ENCODE measurements at regions not wholly inside any gene's neighbourhood (a gene's known extent, or its start where the extent isn't known, plus 50 kb on each side); places are given as distances from the start of the nearest gene placed in this dataset.

GRCh38 chr14:98802044-98802443 is 470.0 kb downstream of the BCL11B start:
- TF ChIP-seq, protein P1, sequence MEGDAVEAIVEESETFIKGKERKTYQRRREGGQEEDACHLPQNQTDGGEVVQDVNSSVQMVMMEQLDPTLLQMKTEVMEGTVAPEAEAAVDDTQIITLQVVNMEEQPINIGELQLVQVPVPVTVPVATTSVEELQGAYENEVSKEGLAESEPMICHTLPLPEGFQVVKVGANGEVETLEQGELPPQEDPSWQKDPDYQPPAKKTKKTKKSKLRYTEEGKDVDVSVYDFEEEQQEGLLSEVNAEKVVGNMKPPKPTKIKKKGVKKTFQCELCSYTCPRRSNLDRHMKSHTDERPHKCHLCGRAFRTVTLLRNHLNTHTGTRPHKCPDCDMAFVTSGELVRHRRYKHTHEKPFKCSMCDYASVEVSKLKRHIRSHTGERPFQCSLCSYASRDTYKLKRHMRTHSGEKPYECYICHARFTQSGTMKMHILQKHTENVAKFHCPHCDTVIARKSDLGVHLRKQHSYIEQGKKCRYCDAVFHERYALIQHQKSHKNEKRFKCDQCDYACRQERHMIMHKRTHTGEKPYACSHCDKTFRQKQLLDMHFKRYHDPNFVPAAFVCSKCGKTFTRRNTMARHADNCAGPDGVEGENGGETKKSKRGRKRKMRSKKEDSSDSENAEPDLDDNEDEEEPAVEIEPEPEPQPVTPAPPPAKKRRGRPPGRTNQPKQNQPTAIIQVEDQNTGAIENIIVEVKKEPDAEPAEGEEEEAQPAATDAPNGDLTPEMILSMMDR (IDR thresholded peaks at IDR 0.05; ENCODE audit: insufficient read depth, low read depth, low read length) = no peak
- no peak for TF ChIP-seq EZH2 (IDR thresholded peaks at IDR 0.05; ENCODE audit: insufficient read depth, low read length)

Measured in astrocyte (in vitro differentiated cells and primary cell).